ENCODE measurements at regions not wholly inside any gene's neighbourhood (a gene's known extent, or its start where the extent isn't known, plus 50 kb on each side); places are given as distances from the start of the nearest gene placed in this dataset.

- DNase-seq, result no peak
Observed at GRCh38 chr21:27649323-27649722, 682.4 kb upstream of the ADAMTS5 start.

GRCh38 chr21:27648560-27648959 lies 681.7 kb upstream of the ADAMTS5 start:
- DNase-seq, result no peak

- no peak for DNase-seq
Observed at GRCh38 chr21:27647921-27648320, 681.0 kb upstream of the ADAMTS5 start.

GRCh38 chr21:27647401-27647800 lies 680.5 kb upstream of the ADAMTS5 start:
- DNase-seq, result no peak

- no peak for DNase-seq
Observed at GRCh38 chr21:27646691-27647090, 679.8 kb upstream of the ADAMTS5 start.

GRCh38 chr21:27646056-27646455 lies 679.2 kb upstream of the ADAMTS5 start:
- no peak for DNase-seq

- DNase-seq, result no peak
Observed at GRCh38 chr21:27645285-27645684, 678.4 kb upstream of the ADAMTS5 start.

- DNase-seq, result no peak
Observed at GRCh38 chr21:27643326-27643725, 676.4 kb upstream of the ADAMTS5 start.

- no peak for DNase-seq
Observed at GRCh38 chr21:27639286-27639685, 672.4 kb upstream of the ADAMTS5 start.

- no peak for DNase-seq
Observed at GRCh38 chr21:27636656-27637055, 669.8 kb upstream of the ADAMTS5 start.

- DNase-seq, result no peak
Observed at GRCh38 chr21:27633631-27634030, 666.7 kb upstream of the ADAMTS5 start.

- no peak for DNase-seq
Observed at GRCh38 chr21:27631471-27631870, 664.6 kb upstream of the ADAMTS5 start.

GRCh38 chr21:27622631-27623030 lies 655.7 kb upstream of the ADAMTS5 start:
- no peak for DNase-seq

- no peak for DNase-seq
Observed at GRCh38 chr21:27614231-27614630, 647.3 kb upstream of the ADAMTS5 start.

- no peak for DNase-seq
Observed at GRCh38 chr21:27606422-27606821, 639.5 kb upstream of the ADAMTS5 start.

- no peak for DNase-seq
Observed at GRCh38 chr21:27596196-27596595, 629.3 kb upstream of the ADAMTS5 start.

- no peak for DNase-seq
Observed at GRCh38 chr21:27595716-27596115, 628.8 kb upstream of the ADAMTS5 start.

GRCh38 chr21:27590271-27590670 lies 623.4 kb upstream of the ADAMTS5 start:
- peak; percentile 79 to 85 for DNase-seq

GRCh38 chr21:27589781-27590180 lies 622.9 kb upstream of the ADAMTS5 start:
- DNase-seq, result peak in 1 of 2 experiments; percentile 3

GRCh38 chr21:27586986-27587385 lies 620.1 kb upstream of the ADAMTS5 start:
- no peak for DNase-seq

GRCh38 chr21:27586326-27586725 lies 619.4 kb upstream of the ADAMTS5 start:
- DNase-seq, result no peak

- no peak for DNase-seq
Observed at GRCh38 chr21:27584256-27584655, 617.4 kb upstream of the ADAMTS5 start.

GRCh38 chr21:27582948-27583430 lies 616.1 kb upstream of the ADAMTS5 start:
- no peak for DNase-seq

GRCh38 chr21:27582246-27582947 lies 615.5 kb upstream of the ADAMTS5 start:
- DNase-seq, result no peak

- DNase-seq, result no peak
Observed at GRCh38 chr21:27581168-27581567, 614.3 kb upstream of the ADAMTS5 start.
